ENCODE measurements at regions not wholly inside any gene's neighbourhood (a gene's known extent, or its start where the extent isn't known, plus 50 kb on each side); places are given as distances from the start of the nearest gene placed in this dataset.
"Not testable (repeated sequence)": the region's sequence is repeated elsewhere in the genome, so short reads cannot be mapped to it uniquely, and the experiment has no call there.

DNA sequence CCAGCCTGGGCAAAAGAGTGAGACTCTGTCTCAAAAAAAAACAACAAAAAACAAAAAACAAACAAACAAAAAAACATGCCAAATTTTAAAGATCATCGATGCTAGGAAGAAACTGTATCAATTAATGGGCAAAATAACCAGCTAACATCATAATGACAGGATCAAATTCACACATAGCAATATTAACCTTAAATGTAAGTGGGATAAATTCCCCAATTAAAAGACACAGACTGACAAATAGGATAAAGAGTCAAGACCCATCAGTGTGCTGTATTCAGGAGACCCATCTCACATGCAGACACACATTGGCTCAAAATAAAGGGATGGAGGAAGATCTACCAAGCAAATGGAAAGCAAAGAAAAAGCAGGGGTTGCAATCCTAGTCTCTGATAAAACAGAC, 88.4 kb upstream of the TERB2 start:
- TF ChIP-seq EZH2phosphoT487 (IDR thresholded peaks at IDR 0.05; ENCODE audit: low read depth, severe bottlenecking, unreplicated experiment); CTCF (IDR thresholded peaks at IDR 0.05; ENCODE audit: poor library complexity): not testable (repeated sequence)
